ENCODE measurements at regions not wholly inside any gene's neighbourhood (a gene's known extent, or its start where the extent isn't known, plus 50 kb on each side); places are given as distances from the start of the nearest gene placed in this dataset.

GRCh38 chr2:150542172-150542571 is 54.7 kb upstream of the RND3 start (continued):
- TF ChIP-seq ETS1 (IDR thresholded peaks at IDR 0.05), result no peak
- TF ChIP-seq STAT1 (IDR thresholded peaks at IDR 0.05; ENCODE audit: unreplicated experiment), result no peak
- no peak for TF ChIP-seq EZH2 (IDR thresholded peaks at IDR 0.05; ENCODE audit: low read depth, unreplicated experiment)
- TF ChIP-seq ZNF331 (CRISPR knock-in tag; IDR thresholded peaks at IDR 0.05; ENCODE audit: low read depth), result no peak
- no peak for TF ChIP-seq CREB1 (CRISPR knock-in tag; IDR thresholded peaks at IDR 0.05; ENCODE audit: low read depth)
- TF ChIP-seq ZNF114 (CRISPR knock-in tag; IDR thresholded peaks at IDR 0.05), result no peak
- TF ChIP-seq JUNB (IDR thresholded peaks at IDR 0.05; ENCODE audit: unreplicated experiment), result no peak

- no peaks in the 10 kb centered on the region for H3K4me1 Mint-ChIP-seq
- Histone ChIP-seq H3K4me1 (ENCODE audit: insufficient read depth) (no peaks in the 10 kb centered on the region), H3F3A (replicated peaks; ENCODE audit: low read depth) (no peaks in the 10 kb centered on the region), H3K9me2 (ENCODE audit: insufficient read depth) (0 out of 2 replicates have a peak, but pooled peaks cover 8% of the 10 kb centered on the region), H3K4me2 (no peak overlapping the region), H3K79me2 (replicated peaks; ENCODE audit: insufficient read depth) (no peaks in the 10 kb centered on the region), H3K36me3 (ENCODE audit: insufficient read depth) (peaks cover 8% of the 10 kb centered on the region; the same call in 1 of the 2 replicates), H3K4me3 (no peak overlapping the region), H3K27me3 (ENCODE audit: insufficient read depth) (no peaks in the 10 kb centered on the region), H2AFZ (peak overlapping the region; percentile 5; the same call in 1 of the 2 replicates), H3K27ac (ENCODE audit: low read depth) (no peak overlapping the region), H4K20me1 (replicated peaks; ENCODE audit: insufficient read depth) (no peaks in the 10 kb centered on the region)
- ATAC-seq (no peak), DNase-seq (ENCODE audit: low spot score) (no peak)
- peaks cover 47% of the 10 kb centered on the region for H3K36me3 Mint-ChIP-seq (ENCODE audit: low read depth)
- no peak overlapping the region for H3K4me3 Mint-ChIP-seq
- H3K27ac Mint-ChIP-seq, result no peak overlapping the region
- peaks cover 1% of the 10 kb centered on the region for H3K27me3 Mint-ChIP-seq (ENCODE audit: insufficient read depth, low read depth, poor library complexity)
- H3K9me3 Mint-ChIP-seq, result peaks cover 48% of the 10 kb centered on the region
- TF ChIP-seq NANOG (IDR thresholded peaks at IDR 0.05; ENCODE audit: borderline replicate concordance), result no peak
- no peak for TF ChIP-seq POLR2AphosphoS5 (IDR thresholded peaks at IDR 0.05; ENCODE audit: low read depth)
- no peak for TF ChIP-seq STAT1 (IDR thresholded peaks at IDR 0.05; ENCODE audit: unreplicated experiment)
- TF ChIP-seq ETS1 (IDR thresholded peaks at IDR 0.05), result no peak
- TF ChIP-seq REST (IDR thresholded peaks at IDR 0.05; ENCODE audit: unreplicated experiment), result no peak
- no peak for TF ChIP-seq EZH2 (IDR thresholded peaks at IDR 0.05; ENCODE audit: low read depth, unreplicated experiment)
- no peak for TF ChIP-seq JUNB (IDR thresholded peaks at IDR 0.05; ENCODE audit: unreplicated experiment)
- TF ChIP-seq EZH2phosphoT487 (IDR thresholded peaks at IDR 0.05; ENCODE audit: unreplicated experiment), result no peak
Measured at GRCh38 chr2:150538651-150539201, 51.3 kb upstream of the RND3 start.

Measured in GM23338 (cell line).